Pancreas (tissue), 10 donors: ENCODE measurements at regions not wholly inside any gene's neighbourhood (a gene's known extent, or its start where the extent isn't known, plus 50 kb on each side); places are given as distances from the start of the nearest gene placed in this dataset.

Source experiments
- ATAC-seq, 4 donors: fragments of 200-7000 bp; cut with Tn5 transposase; one replicate each; pipeline versions ENCODE4 v1.8.0 to v1.9.1; 2020; ENCODE audit warnings: mild to moderate bottlenecking in 4 of 4, moderate library complexity in 4 of 4
- DNase-seq, 6 donors: peaks; one replicate each; pipeline ENCODE4 v3.0.0-alpha.2; 2020
- FAIRE-seq: peaks from 2 replicates; lab custom pipeline; 2012; peaks lifted over from hg19 to GRCh38; lab: Jason Lieb, UNC
- H3K27ac ChIP-seq, 4 donors: fragments of 200-600 bp; sonication (generic); 1 replicate in 3 of 4; 2 replicates in 1 of 4; pipeline versions ENCODE4 v1.5.0 to v1.8.0; 2020
- H3K27me3 ChIP-seq, 4 donors: fragments of 200-600 bp; one replicate each; pipeline ENCODE4 v1.8.0; 2021
- H3K36me3 ChIP-seq, 3 donors: fragments of 200-600 bp; sonication (generic) in 1 of 3; one replicate each; pipeline versions ENCODE4 v1.5.0 to v1.8.0; 2020 to 2021
- H3K4me1 ChIP-seq, 3 donors: fragments of 200-600 bp; one replicate each; pipeline ENCODE4 v1.8.0; 2021
- H3K4me3 ChIP-seq, 4 donors: fragments of 200-600 bp; sonication (generic) in 2 of 4; one replicate each; pipeline versions ENCODE4 v1.5.0 to v1.8.0; 2020 to 2021
- H3K9me3 ChIP-seq, 4 donors: fragments of 200-600 bp; one replicate each; pipeline ENCODE4 v1.8.0; 2021
- CTCF ChIP-seq, 4 donors: fragments of 200-600 bp; sonication (generic) in 3 of 4; IDR thresholded peaks; one replicate each; pipeline versions ENCODE4 v1.5.0 to v1.8.0; 2021; ENCODE audit warnings: antibody characterized with exemption in 4 of 4
- WGBS, 2 donors: extraction: QIAGEN DNeasy Blood & Tissue Kit; methylation state at CpG; one replicate each; pipeline ENCODE4 v1.1.7; 2013; 5-methylcytosine and 5-hydroxymethylcytosine counted together
- intact Hi-C, 3 donors: fragments of 100-400 bp; cut with DNase I; formaldehyde crosslinking; loops; one replicate each; pipeline versions ENCODE4 v1.11.1 to v1.14.2; 2022
- donor health status: healthy with polysubstance abuse.
- donor health status: DM: no; HTN: no; CAD: no; lungs with moderate emphysema.
- donor health status: DM: no; HTN: no; CAD: no.
- donor health status: control.
- donor health status: control.
- donor health status: Bipolar disorder and iron deficiency.
- donor health status: DM: yes; HTN: yes; CAD: no.
- donor health status: DM: no; HTN: no; CAD: no.
- donor health status: DM: no; HTN: no; CAD: no.
- donor health status: DM: yes; HTN: yes; CAD: no.

DNA sequence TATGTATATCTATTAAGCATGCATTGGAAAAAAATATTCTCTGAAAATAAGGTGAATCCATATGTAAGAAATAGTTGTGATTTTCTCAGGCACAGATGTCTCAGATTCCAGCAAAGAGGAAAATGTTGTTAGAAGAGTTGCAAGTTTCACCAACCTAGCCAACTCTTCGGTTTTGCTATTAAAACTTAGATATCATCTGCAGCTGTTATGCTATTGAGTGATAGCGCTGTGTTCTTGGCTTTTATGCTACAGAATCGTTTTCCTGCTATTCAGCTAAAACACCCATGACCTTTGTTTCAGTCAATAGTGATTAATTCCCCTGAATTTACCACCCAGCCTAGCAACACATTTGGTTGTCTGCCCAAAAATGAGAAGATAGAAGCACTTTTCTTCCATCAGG is 795.6 kb upstream of the ANO3 start:
- 9 to 12% methylated on average over 3 of the region's 3 CpGs for WGBS, 2 donors
- no peak for TF ChIP-seq CTCF (IDR thresholded peaks at IDR 0.05)
- intact Hi-C loops = no loop called here
- H3K27ac ChIP-seq = no peak overlapping the region
- ATAC-seq (no peak), DNase-seq (no peak), FAIRE-seq (no peak)
- H3K9me3 ChIP-seq = no peaks in the 10 kb centered on the region
- no peaks in the 10 kb centered on the region for H3K27me3 ChIP-seq
- no peaks in the 10 kb centered on the region for H3K4me1 ChIP-seq
- no peak overlapping the region for H3K4me3 ChIP-seq
- no peaks in the 10 kb centered on the region for H3K36me3 ChIP-seq

- DNase-seq (no peak), ATAC-seq (no peak), FAIRE-seq (no peak)
- intact Hi-C loops = no loop called here
- Histone ChIP-seq H3K4me1 (no peaks in the 10 kb centered on the region), H3K27ac (no peak overlapping the region), H3K36me3 (no peaks in the 10 kb centered on the region), H3K9me3 (no peaks in the 10 kb centered on the region), H3K27me3 (no peaks in the 10 kb centered on the region), H3K4me3 (no peak overlapping the region)
- TF ChIP-seq CTCF (IDR thresholded peaks at IDR 0.05) = no peak
- 36 to 58% methylated on average over 1 of the region's 1 CpG for WGBS, 2 donors
These were observed 794.5 kb upstream of the ANO3 start for GRCh38 chr11:25537393-25537792.

DNA sequence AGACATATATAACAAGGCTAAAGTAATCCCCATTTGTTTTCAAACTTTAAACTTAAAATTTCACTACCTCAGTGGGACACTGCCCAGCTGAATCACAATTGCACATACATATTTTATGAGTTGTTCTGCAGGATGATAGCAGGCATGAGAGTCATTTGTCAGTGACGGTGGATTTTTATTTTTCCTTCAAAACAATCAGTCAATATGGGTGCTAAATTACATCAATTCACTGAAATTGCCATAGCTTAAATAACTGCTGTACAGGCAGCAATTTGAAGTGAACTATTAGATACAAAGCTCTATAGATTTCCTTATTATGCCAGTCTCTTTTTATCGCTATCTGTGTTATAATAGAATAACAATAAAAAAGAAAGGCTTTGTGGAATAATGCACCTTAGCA is 784.6 kb upstream of the ANO3 start:
- no peaks in the 10 kb centered on the region for H3K4me1 ChIP-seq
- TF ChIP-seq CTCF (IDR thresholded peaks at IDR 0.05) = no peak
- H3K4me3 ChIP-seq = no peak overlapping the region
- FAIRE-seq (no peak), ATAC-seq (no peak), DNase-seq (no peak)
- no peaks in the 10 kb centered on the region for H3K27me3 ChIP-seq
- no peaks in the 10 kb centered on the region for H3K36me3 ChIP-seq
- no peak overlapping the region for H3K27ac ChIP-seq
- no peaks in the 10 kb centered on the region for H3K9me3 ChIP-seq
- intact Hi-C loops = no loop called here
- WGBS, 2 donors = 61 to 66% methylated on average over 2 of the region's 2 CpGs

GRCh38 chr11:25562417-25562816 is 769.5 kb upstream of the ANO3 start:
- WGBS, 2 donors = 45 to 56% methylated on average over 2 of the region's 2 CpGs
- H3K36me3 ChIP-seq = no peaks in the 10 kb centered on the region
- TF ChIP-seq CTCF (IDR thresholded peaks at IDR 0.05) = no peak
- H3K27ac ChIP-seq = no peak overlapping the region
- FAIRE-seq (no peak), ATAC-seq (no peak), DNase-seq (no peak)
- intact Hi-C loops = no loop called here
- H3K4me1 ChIP-seq = no peaks in the 10 kb centered on the region
- H3K4me3 ChIP-seq = no peak overlapping the region
- H3K9me3 ChIP-seq = no peaks in the 10 kb centered on the region
- no peaks in the 10 kb centered on the region for H3K27me3 ChIP-seq

DNA sequence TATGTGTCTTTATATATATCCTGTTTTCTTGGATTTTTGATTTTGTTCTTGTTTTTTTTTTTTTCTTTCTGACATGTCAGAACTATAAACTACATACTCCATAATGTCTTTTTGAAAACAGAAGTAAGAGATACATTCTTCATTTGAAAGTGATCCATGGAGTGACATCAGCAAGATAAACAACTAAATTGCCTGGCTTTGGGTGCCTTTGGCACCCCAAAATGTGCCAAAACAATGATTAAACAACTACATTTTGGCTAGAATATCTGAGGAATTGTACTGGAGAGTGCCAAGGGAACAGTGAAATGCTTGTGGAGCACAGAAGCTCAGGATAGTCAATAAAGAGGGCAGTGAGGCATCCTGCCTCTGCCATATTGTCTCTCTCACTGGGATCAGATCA is 766.1 kb upstream of the ANO3 start:
- ATAC-seq (no peak), FAIRE-seq (no peak), DNase-seq (no peak)
- Histone ChIP-seq H3K36me3 (no peaks in the 10 kb centered on the region), H3K9me3 (no peaks in the 10 kb centered on the region), H3K27ac (no peak overlapping the region), H3K4me1 (no peaks in the 10 kb centered on the region), H3K4me3 (no peak overlapping the region), H3K27me3 (no peaks in the 10 kb centered on the region)
- TF ChIP-seq CTCF (IDR thresholded peaks at IDR 0.05) = no peak
- intact Hi-C loops = no loop called here
